GM18520 (cell line): ENCODE measurements at regions not wholly inside any gene's neighbourhood (a gene's known extent, or its start where the extent isn't known, plus 50 kb on each side); places are given as distances from the start of the nearest gene placed in this dataset.

Source experiments
- ATAC-seq: cut with Tn5 transposase; IDR thresholded peaks from one replicate; pipeline ENCODE4 v1.9.1; 2021; ENCODE audit not compliant: unreplicated experiment

- ATAC-seq: no peak
Observed at GRCh38 chr1:170219163-170219562, 73.4 kb downstream of the NTMT2 start.

- ATAC-seq: no peak
Observed at GRCh38 chr1:170221031-170221430, 75.3 kb downstream of the NTMT2 start.

GRCh38 chr1:170221495-170221894, 75.7 kb downstream of the NTMT2 start:
- ATAC-seq: no peak

DNA sequence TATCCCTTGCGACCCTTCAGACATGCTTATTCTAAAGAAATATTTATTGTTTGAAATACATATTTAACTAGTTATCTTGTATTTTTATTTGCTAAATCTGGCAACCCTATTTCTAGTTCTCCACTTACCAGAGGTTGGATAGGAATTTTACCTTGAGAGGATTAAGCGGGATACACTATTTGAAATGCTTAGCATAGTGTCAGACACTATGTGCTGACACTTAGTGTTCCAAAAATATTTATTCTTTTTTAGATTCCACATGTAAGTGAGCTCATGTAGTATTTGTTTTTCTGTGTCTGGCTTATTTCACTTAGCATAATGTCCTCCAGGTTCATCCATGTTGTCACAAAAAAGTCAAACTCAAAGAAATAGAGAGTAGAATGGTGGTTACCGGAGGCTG, 78.7 kb downstream of the NTMT2 start:
- ATAC-seq: no peak

- no peak for ATAC-seq
Observed at GRCh38 chr1:170225781-170226530, 80.2 kb downstream of the NTMT2 start.

GRCh38 chr1:170226767-170227166, 81.0 kb downstream of the NTMT2 start:
- no peak for ATAC-seq

DNA sequence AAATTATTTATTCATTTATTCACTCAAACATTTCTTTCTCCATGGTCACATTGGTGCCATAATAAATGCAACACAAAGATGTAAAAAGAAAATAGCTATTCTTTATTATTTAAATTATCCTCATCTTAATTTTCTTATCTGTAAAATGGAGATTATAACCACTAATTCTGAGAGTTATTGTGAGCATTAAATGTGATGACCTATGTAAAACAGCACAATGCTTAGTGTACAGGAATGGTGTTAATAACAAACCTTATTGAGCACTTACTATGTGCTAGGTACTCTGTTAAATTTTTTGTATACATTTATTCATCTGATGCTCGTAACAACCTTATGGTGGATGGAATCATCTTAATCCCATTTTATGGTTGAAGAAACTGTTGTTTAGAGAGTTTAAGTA, 84.6 kb downstream of the NTMT2 start:
- ATAC-seq: no peak

GRCh38 chr1:170231662-170232061, 85.9 kb downstream of the NTMT2 start:
- ATAC-seq: no peak

DNA sequence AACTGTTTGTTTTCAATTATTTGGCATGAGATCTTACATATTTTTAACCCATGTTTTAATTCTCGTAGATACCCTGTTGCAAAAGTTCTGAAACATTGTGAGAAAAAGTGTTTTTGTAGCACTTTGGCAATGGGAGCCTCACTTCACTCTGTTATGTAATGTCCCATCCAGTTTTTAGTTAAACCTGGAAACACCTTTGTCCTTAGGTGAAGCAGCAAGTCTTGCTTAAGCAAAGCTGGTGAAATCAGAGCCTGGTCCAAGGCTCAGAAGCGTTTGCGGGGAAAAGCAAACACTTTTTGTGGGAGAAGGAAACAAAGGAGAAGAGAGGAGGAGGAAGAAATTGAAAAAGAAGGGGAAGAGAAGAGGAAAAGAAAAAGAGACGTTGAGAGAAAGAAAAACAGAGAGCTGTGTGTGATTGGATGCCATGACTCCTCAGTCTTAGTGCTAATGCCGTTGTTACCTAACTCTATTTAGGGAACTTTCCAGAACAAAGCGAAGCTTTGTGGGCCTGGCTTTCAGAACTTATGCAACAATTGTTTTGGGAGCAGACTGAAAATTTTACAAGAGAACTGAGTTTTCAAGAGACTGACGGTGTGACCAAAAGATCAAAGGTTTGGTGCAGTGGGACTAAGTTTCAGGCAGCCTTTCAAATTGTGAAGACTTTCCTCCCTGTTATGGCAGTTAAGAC, 93.1 kb downstream of the NTMT2 start:
- no peak for ATAC-seq

- ATAC-seq: no peak
Observed at GRCh38 chr1:170239445-170239844, 93.7 kb downstream of the NTMT2 start.

DNA sequence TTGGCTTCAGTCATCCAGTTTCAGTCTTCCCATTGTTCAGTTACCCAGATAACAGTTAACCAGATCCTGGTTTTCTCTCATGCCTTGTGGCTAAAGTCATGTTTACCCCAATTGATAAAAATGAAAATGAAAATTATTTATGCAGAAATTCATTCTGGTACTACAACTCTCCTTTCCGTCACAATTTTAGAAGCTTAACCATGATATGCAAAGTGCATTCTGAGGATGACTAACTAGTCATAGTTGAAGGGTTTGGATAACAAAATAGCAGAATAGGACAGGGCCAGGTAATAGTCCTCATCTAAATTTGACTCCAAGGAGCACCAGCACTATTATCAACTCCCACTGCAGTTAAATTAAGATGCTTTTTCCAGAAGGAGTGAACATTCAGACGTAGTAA, 94.7 kb downstream of the NTMT2 start:
- ATAC-seq: peak; percentile 96

- ATAC-seq: no peak
Observed at GRCh38 chr1:170241266-170241851, 95.6 kb downstream of the NTMT2 start.

DNA sequence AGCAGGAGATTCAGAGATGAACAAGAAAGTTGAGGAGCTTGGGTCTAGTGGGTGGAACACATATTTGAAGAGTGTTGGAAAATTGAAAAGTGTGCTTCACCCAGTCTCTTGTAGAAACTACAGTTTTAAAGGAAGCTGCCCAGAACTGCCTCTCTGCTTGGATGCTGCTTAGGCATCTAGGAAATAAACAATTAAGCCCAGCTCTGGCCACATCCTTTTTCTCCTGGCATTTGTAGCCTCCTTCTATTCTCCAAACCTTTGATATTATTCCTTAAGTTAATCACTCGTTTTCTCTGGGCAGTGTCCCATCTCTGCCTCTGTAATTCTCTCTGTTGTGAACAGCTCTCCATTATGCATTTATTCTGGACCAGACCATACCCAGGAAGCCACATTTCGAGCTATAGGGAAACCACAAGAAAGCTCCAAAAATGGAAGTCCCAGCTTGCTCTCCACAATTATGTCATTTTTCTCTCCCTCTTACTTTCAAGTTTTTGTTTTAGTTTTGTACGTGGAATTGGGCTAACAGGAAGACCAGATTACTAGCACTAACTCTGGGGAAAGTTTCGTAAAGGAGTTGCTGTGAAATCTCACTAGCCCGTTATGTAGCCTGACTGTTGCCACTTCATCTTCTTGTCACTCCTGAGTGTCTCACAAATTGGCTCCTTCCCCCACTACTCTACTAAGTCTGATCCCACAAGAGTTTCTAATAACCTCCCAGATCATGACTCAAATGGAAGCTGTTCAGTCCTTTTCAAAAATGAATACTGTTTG, 102.2 kb downstream of the NTMT2 start:
- ATAC-seq: no peak

DNA sequence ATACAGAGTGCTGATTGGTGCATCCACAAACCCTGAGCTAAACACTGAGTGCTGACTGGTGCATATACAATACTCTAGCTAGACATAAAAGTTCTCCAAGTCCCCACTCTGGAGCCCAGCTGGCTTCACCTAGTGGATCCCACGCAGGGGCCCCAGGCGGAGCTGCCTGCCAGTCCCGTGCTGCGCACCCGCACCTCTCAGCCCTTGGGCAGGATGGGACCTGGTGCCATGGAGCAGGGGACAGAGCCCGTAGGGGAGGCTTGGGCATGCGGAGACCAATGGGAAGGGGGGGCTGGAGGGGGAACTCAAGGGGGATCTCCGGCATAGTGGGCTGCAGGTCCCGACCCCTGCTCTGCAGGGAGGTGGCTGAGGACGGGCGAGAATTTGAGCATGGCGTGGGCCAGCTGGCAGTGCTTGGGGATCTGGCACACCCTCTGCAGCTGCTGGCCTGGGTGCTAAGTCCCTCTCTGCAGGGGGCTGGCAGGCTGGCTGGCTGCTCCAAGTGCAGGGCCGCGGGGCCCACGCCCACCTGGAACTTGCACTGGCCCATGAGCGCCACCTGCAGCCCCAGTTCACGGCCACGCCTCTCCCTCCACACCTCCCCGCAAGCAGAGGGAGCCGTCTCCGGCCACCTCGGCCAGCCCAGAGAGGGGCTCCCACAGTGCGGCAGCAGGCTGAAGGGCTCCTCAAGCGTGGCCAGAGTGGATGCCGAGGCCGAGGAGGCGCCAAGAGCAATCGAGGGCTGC, 104.9 kb downstream of the NTMT2 start:
- ATAC-seq: no peak

- ATAC-seq: no peak
Observed at GRCh38 chr1:170252851-170253579, 107.3 kb downstream of the NTMT2 start.

GRCh38 chr1:170254371-170254770, 108.6 kb downstream of the NTMT2 start:
- ATAC-seq: no peak

GRCh38 chr1:170261669-170262068, 115.9 kb downstream of the NTMT2 start:
- no peak for ATAC-seq

GRCh38 chr1:170262276-170262939, 116.6 kb downstream of the NTMT2 start:
- no peak for ATAC-seq

DNA sequence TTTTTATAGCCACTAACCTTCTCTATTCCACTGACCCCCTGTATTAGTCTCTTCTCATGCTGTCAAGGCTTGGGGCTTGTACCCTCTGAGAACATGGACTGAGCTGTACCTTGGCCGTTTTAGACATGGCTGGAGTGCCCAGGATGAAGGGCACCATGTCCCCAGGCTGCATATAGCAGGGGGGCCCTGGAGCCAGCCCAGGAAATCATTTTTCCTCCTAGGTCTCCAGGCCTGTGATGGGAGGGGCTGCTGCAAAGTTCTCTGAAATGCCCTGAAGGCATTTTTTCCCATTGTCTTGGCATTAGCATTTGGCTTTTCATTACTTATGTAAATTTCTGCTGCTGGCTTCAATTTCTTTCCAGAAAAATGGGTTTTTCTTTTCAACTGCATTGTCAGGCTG, 119.5 kb downstream of the NTMT2 start:
- ATAC-seq: no peak

- no peak for ATAC-seq
Observed at GRCh38 chr1:170267317-170267716, 121.6 kb downstream of the NTMT2 start.
